Breast epithelium (tissue), 3 donors: ENCODE measurements at regions not wholly inside any gene's neighbourhood (a gene's known extent, or its start where the extent isn't known, plus 50 kb on each side); places are given as distances from the start of the nearest gene placed in this dataset.
A peak's percentile ranks its signal among the peaks of the same experiment; 100 is the strongest.

Experiments used
- CTCF ChIP-seq, 3 donors: fragments of 450-650 bp; IDR thresholded peaks; one replicate each; pipeline ENCODE4 v1.5.1; 2016 to 2017; ENCODE audit warnings: antibody characterized with exemption in 3 of 3, mild to moderate bottlenecking in 3 of 3, moderate library complexity in 3 of 3
- POLR2A ChIP-seq: fragments of 450-650 bp; IDR thresholded peaks from one replicate; pipeline ENCODE4 v1.6.1; 2016; ENCODE audit warnings: antibody characterized with exemption, mild to moderate bottlenecking, moderate library complexity
- POLR2AphosphoS5 ChIP-seq, 3 donors: sonication (generic); formaldehyde crosslinking; IDR thresholded peaks; one replicate each; pipeline ENCODE4 v1.6.1; 2017; ENCODE audit warnings: antibody characterized with exemption in 3 of 3

GRCh38 chr14:73784988-73785313 lies 66.7 kb upstream of the PTGR2 start:
- no peak for TF ChIP-seq POLR2A
- peak in 1 of 3 donors; percentile 20 for TF ChIP-seq CTCF (IDR thresholded peaks at IDR 0.05)
- TF ChIP-seq POLR2AphosphoS5 (IDR thresholded peaks at IDR 0.05) = no peak
